A549 (cell line): ENCODE measurements at regions not wholly inside any gene's neighbourhood (a gene's known extent, or its start where the extent isn't known, plus 50 kb on each side); places are given as distances from the start of the nearest gene placed in this dataset.

Experiments
- ATAC-seq, 2 experiments: fragments of 200-7000 bp in 1 of 2; fragments of >200 bp in 1 of 2; cut with Nextera tagmentation in 1 of 2; cut with Tn5 transposase in 1 of 2; 3 replicates each; pipeline versions ENCODE4 v1.8.0 to v1.9.1; 2018 to 2020; ENCODE audit warnings: mild to moderate bottlenecking in 1 of 2, moderate library complexity in 1 of 2
- CTCF ChIA-PET: fragments of 300-600 bp; sonication (Branson Sonifier 250); formaldehyde crosslinking; extraction: SDS; loops from one replicate; lab custom pipeline; 2021; ENCODE audit warnings: antibody characterized with exemption, inconsistent platforms; lab: Yijun Ruan, JAX
- POLR2A ChIA-PET: fragments of 350-600 bp; formaldehyde crosslinking; extraction: SDS; loops from one replicate; lab custom pipeline; 2021; ENCODE audit warnings: antibody characterized with exemption, inconsistent platforms; lab: Yijun Ruan, JAX
- DNase-seq, 2 experiments: peaks; one replicate each; pipeline versions ENCODE4 v3.0.0 to v3.0.0-alpha.2; 2011 to 2016; ENCODE audit warnings: low read depth in 1 of 2, low spot score in 1 of 2
- FAIRE-seq: peaks from 2 replicates; lab custom pipeline; 2011; peaks lifted over from hg19 to GRCh38; lab: Jason Lieb, UNC
- H3K27ac ChIP-seq, 2 experiments: fragments of >200 bp; sonication (Bioruptor Twin); formaldehyde crosslinking; 3 replicates each; pipeline ENCODE4 v1.5.1; 2016 to 2017
- H3K4me1 ChIP-seq: fragments of >200 bp; sonication (Bioruptor Twin); formaldehyde crosslinking; 3 replicates; pipeline ENCODE4 v1.6.1; 2016
- H3K4me2 ChIP-seq: fragments of >200 bp; sonication (Bioruptor Twin); formaldehyde crosslinking; 3 replicates; pipeline ENCODE4 v1.6.1; 2016
- H3K4me3 ChIP-seq: fragments of >200 bp; sonication (Bioruptor Twin); formaldehyde crosslinking; 3 replicates; pipeline ENCODE4 v1.5.1; 2016
- H3K9me3 ChIP-seq: fragments of >200 bp; sonication (Bioruptor Twin); formaldehyde crosslinking; 3 replicates; pipeline ENCODE4 v1.6.1; 2016
- CEBPB ChIP-seq, 2 experiments: fragments of >200 bp in 1 of 2; sonication (Bioruptor Twin) in 1 of 2; formaldehyde crosslinking in 1 of 2; IDR thresholded peaks; 2 replicates each; pipeline ENCODE4 v1.6.1; 2012 to 2016
- CHD4 ChIP-seq: fragments of 200-600 bp; sonication (generic); IDR thresholded peaks from 2 replicates; pipeline ENCODE4 v1.6.1; 2016; ENCODE audit warnings: antibody characterized with exemption, mild to moderate bottlenecking, borderline replicate concordance
- EP300 ChIP-seq, 2 experiments: fragments of >200 bp; sonication (Bioruptor Twin); formaldehyde crosslinking; IDR thresholded peaks; 2 replicates in 1 of 2; 3 replicates in 1 of 2; pipeline ENCODE4 v1.6.1; 2016 to 2017
- GATA3 ChIP-seq: IDR thresholded peaks from 2 replicates; pipeline ENCODE4 v1.6.1; 2012; ENCODE audit warnings: borderline replicate concordance
- HEYL ChIP-seq: fragments of 250-450 bp; sonication (Bioruptor Pico); IDR thresholded peaks from 2 replicates; pipeline ENCODE4 v1.8.0; 2021; ENCODE audit warnings: mild to moderate bottlenecking, moderate library complexity
- HOXA7 ChIP-seq: fragments of 250-450 bp; sonication (Bioruptor Pico); IDR thresholded peaks from 2 replicates; pipeline ENCODE4 v1.5.0; 2020; ENCODE audit warnings: mild to moderate bottlenecking, moderate library complexity
- HOXB5 ChIP-seq: fragments of 250-450 bp; sonication (Bioruptor Pico); IDR thresholded peaks from 2 replicates; pipeline ENCODE4 v1.5.0; 2020; ENCODE audit warnings: mild to moderate bottlenecking, moderate library complexity
- JUN ChIP-seq, 2 experiments: fragments of >200 bp; sonication (Bioruptor Twin); formaldehyde crosslinking; IDR thresholded peaks; 2 replicates in 1 of 2; 3 replicates in 1 of 2; pipeline ENCODE4 v1.6.1; 2016 to 2017
- KDM1A ChIP-seq: fragments of 200-600 bp; sonication (generic); IDR thresholded peaks from 2 replicates; pipeline ENCODE4 v1.6.1; 2016; ENCODE audit warnings: low read depth, mild to moderate bottlenecking
- MAFK ChIP-seq: fragments of 450-650 bp; IDR thresholded peaks from 2 replicates; pipeline ENCODE4 v1.6.1; 2014; ENCODE audit not compliant: partially characterized antibody
- MAZ ChIP-seq: fragments of 150-350 bp; IDR thresholded peaks from 2 replicates; pipeline ENCODE4 v1.6.1; 2014; ENCODE audit warnings: antibody characterized with exemption, low read depth, low read length, borderline replicate concordance
- MYC ChIP-seq: IDR thresholded peaks from 2 replicates; pipeline ENCODE4 v1.6.1; 2012; ENCODE audit warnings: mild to moderate bottlenecking, inconsistent platforms, low read length, improper control_type of control experiment, borderline replicate concordance
- NFE2L2 ChIP-seq: fragments of 150-350 bp; conservative IDR thresholded peaks from 2 replicates; pipeline ENCODE4 v1.6.1; 2014; ENCODE audit warnings: low read length
- NPAS2 ChIP-seq: fragments of 250-450 bp; sonication (Bioruptor Pico); IDR thresholded peaks from 2 replicates; pipeline ENCODE4 v1.8.0; 2022; ENCODE audit warnings: mild to moderate bottlenecking, moderate library complexity, borderline replicate concordance
- PHF8 ChIP-seq: fragments of 200-600 bp; sonication (generic); IDR thresholded peaks from 2 replicates; pipeline ENCODE4 v1.6.1; 2016; ENCODE audit warnings: low read depth, mild to moderate bottlenecking, antibody characterized with exemption, moderate library complexity, borderline replicate concordance
- POLR2A ChIP-seq: IDR thresholded peaks from 2 replicates; pipeline ENCODE4 v1.6.1; 2012; ENCODE audit warnings: mild to moderate bottlenecking, low read length
- RAD21 ChIP-seq, 2 experiments: fragments of >200 bp in 1 of 2; sonication (Bioruptor Twin) in 1 of 2; formaldehyde crosslinking in 1 of 2; IDR thresholded peaks in 1 of 2; conservative IDR thresholded peaks in 1 of 2; 2 replicates in 1 of 2; 3 replicates in 1 of 2; pipeline ENCODE4 v1.6.1; 2012 to 2018; ENCODE audit warnings: inconsistent platforms in 1 of 2
- RCOR1 ChIP-seq: fragments of 150-350 bp; IDR thresholded peaks from 2 replicates; pipeline ENCODE4 v1.6.1; 2014; ENCODE audit warnings: antibody characterized with exemption, low read length, low read depth
- RNF2 ChIP-seq: fragments of 200-600 bp; sonication (generic); IDR thresholded peaks from 2 replicates; pipeline ENCODE4 v1.6.1; 2016; ENCODE audit warnings: low read depth, mild to moderate bottlenecking, antibody characterized with exemption, moderate library complexity, borderline replicate concordance
- SREBF2 ChIP-seq: fragments of 450-650 bp; IDR thresholded peaks from 2 replicates; pipeline ENCODE4 v1.6.1; 2014; ENCODE audit warnings: mild to moderate bottlenecking, moderate library complexity
- TFCP2L1 ChIP-seq: fragments of 250-450 bp; sonication (Bioruptor Pico); IDR thresholded peaks from 2 replicates; pipeline ENCODE4 v1.5.0; 2021; ENCODE audit warnings: mild to moderate bottlenecking
- ZC3H11A ChIP-seq: fragments of 450-650 bp; IDR thresholded peaks from 2 replicates; pipeline ENCODE4 v1.6.1; 2014; ENCODE audit warnings: antibody characterized with exemption, mild to moderate bottlenecking
- ZFP36 ChIP-seq: fragments of 450-650 bp; IDR thresholded peaks from 2 replicates; pipeline ENCODE4 v1.6.1; 2014; ENCODE audit warnings: borderline replicate concordance; ENCODE audit not compliant: partially characterized antibody
- WGBS: methylation state at CpG from one replicate; pipeline ENCODE4 v1.1.6; 2017; ENCODE audit errors: missing lambda C conversion rate; 5-methylcytosine and 5-hydroxymethylcytosine counted together
- TF ChIP-seq, protein P1 (sequence below): fragments of 450-650 bp; IDR thresholded peaks from 2 replicates; pipeline ENCODE4 v1.6.1; 2014; ENCODE audit warnings: antibody characterized with exemption
- TF ChIP-seq, protein P2 (sequence below): fragments of >200 bp; sonication (Bioruptor Twin); formaldehyde crosslinking; IDR thresholded peaks from 2 replicates; pipeline ENCODE4 v1.6.1; 2016
- TF ChIP-seq, protein P3 (sequence below): IDR thresholded peaks from 2 replicates; pipeline ENCODE4 v1.6.1; 2012; ENCODE audit warnings: low read depth, borderline replicate concordance
- TF ChIP-seq, protein P4 (sequence below): IDR thresholded peaks from 2 replicates; pipeline ENCODE4 v1.6.1; 2012
- TF ChIP-seq, protein P5 (sequence below): fragments of 250-450 bp; sonication (Bioruptor Pico); IDR thresholded peaks from 2 replicates; pipeline ENCODE4 v1.5.0; 2020; ENCODE audit warnings: low read depth, mild to moderate bottlenecking, moderate library complexity

DNA sequence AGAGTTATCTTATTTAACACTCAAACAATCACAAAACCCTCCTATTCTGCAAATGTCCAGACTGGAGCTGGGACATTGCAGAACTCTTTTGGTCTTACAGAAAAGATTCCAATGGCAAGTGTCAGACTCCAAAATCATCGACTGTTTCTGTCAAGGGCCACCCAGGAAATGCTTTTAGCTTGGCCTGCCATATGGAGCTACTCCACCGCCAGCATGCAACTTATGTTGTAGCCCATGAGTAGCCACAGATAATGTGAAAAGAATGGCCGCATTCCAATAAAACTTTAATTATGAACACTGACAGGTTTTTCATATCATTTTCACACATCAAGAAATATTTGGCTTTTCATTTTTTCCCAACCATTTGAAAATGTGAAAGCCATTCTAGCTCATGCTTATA, 57.5 kb downstream of the SYNE3 start:
- Histone ChIP-seq H3K4me3 (no peak overlapping the region), H3K9me3 (no peaks in the 10 kb centered on the region), H3K27ac (no peak overlapping the region), H3K4me2 (no peak overlapping the region), H3K4me1 (peaks cover 11% of the 10 kb centered on the region; the same call in 2 of the 3 replicates)
- FAIRE-seq (peak; percentile 73), ATAC-seq (no peak), DNase-seq (no peak)
- ChIA-PET CTCF (interaction anchor here (0.7 to 1.7 kb wide), 9 partner anchors 10 to 336 kb away, joined by 3 to 6 read pairs (median 4); no protein-coding TSS in a partner anchor), POLR2A (no interaction called here)
- 79% methylated on average over 3 of the region's 3 CpGs for WGBS
- no peak for TF ChIP-seq POLR2A
- TF ChIP-seq, protein P1, sequence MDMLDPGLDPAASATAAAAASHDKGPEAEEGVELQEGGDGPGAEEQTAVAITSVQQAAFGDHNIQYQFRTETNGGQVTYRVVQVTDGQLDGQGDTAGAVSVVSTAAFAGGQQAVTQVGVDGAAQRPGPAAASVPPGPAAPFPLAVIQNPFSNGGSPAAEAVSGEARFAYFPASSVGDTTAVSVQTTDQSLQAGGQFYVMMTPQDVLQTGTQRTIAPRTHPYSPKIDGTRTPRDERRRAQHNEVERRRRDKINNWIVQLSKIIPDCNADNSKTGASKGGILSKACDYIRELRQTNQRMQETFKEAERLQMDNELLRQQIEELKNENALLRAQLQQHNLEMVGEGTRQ: no peak
- no peak for TF ChIP-seq ZC3H11A
- TF ChIP-seq SREBF2: no peak
- no peak for TF ChIP-seq HOXA7 (CRISPR knock-in tag)

DNA sequence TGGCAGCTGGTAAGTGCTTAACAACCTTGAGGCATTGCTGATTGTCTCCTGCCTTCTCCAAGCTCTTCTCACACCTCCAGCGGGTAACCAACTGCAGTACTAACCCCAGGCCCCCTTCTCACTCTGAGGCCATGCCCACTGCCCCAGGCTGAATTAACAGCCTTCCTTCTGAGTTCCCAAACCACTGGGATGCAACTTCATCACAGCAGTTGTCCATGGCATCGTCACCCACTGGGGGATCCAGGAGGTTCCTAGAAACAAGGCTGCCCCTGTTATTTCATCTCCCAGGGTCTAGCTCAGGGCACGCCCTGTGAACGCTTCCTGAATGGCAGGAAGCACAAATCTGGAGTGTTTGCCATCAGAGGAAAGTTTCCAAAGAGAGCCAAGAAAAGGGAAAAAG, 58.0 kb downstream of the SYNE3 start:
- POLR2A ChIA-PET: no interaction called here
- Histone ChIP-seq H3K4me2 (no peak overlapping the region), H3K4me3 (no peak overlapping the region), H3K27ac (no peak overlapping the region), H3K9me3 (no peaks in the 10 kb centered on the region), H3K4me1 (peaks cover 11% of the 10 kb centered on the region; the same call in 2 of the 3 replicates)
- TF ChIP-seq MAFK (no peak), GATA3 (no peak), CEBPB (IDR thresholded peaks at IDR 0.05) (no peak), PHF8 (no peak), CHD4 (no peak), NPAS2 (no peak), ZFP36 (no peak), HEYL (CRISPR knock-in tag) (no peak), KDM1A (no peak), TFCP2L1 (CRISPR knock-in tag) (no peak)
- TF ChIP-seq, protein P2, sequence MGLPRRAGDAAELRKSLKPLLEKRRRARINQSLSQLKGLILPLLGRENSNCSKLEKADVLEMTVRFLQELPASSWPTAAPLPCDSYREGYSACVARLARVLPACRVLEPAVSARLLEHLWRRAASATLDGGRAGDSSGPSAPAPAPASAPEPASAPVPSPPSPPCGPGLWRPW: no peak
- TF ChIP-seq, protein P3, sequence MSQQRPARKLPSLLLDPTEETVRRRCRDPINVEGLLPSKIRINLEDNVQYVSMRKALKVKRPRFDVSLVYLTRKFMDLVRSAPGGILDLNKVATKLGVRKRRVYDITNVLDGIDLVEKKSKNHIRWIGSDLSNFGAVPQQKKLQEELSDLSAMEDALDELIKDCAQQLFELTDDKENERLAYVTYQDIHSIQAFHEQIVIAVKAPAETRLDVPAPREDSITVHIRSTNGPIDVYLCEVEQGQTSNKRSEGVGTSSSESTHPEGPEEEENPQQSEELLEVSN: no peak
- TF ChIP-seq, protein P4, sequence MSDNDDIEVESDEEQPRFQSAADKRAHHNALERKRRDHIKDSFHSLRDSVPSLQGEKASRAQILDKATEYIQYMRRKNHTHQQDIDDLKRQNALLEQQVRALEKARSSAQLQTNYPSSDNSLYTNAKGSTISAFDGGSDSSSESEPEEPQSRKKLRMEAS: no peak
- ATAC-seq: no peak
- no peak for DNase-seq
- 75% methylated on average over 4 of the region's 4 CpGs for WGBS
- CTCF ChIA-PET: interaction anchor here (0.7 to 1.7 kb wide), 5 partner anchors 10 to 336 kb away, joined by 3 to 6 read pairs (median 4); no protein-coding TSS in a partner anchor
- no peak for FAIRE-seq

DNA sequence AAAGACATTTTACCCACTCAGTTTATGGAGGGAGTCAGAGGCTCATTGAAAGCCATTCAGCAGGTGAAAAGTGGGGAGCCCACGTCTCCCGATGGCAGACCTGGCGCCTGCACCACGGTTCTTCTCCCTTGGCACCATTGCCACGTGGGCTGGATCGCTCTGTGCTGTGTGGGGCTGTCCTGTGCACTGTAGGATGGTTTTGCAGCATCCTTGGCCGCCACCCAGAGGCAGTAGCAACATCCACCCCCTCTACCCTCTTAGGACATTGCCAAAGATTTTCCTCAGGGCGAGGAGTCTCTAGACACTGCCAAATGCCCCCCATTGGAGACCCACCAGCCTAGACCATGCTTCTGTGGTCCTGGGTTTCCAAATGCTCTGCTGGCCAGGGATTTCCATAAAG, 60.2 kb downstream of the SYNE3 start:
- Histone ChIP-seq H3K27ac (no peak overlapping the region), H3K4me1 (peaks cover 7% of the 10 kb centered on the region; the same call in 2 of the 3 replicates), H3K9me3 (no peaks in the 10 kb centered on the region), H3K4me2 (no peak overlapping the region), H3K4me3 (no peak overlapping the region)
- ChIA-PET POLR2A (no interaction called here), CTCF (interaction anchor here (4.8 kb wide), 1 partner anchor 71 kb away, joined by 24 read pairs; no protein-coding TSS in a partner anchor)
- 43% methylated on average over 8 of the region's 8 CpGs for WGBS
- no peak for DNase-seq
- FAIRE-seq: no peak
- no peak for ATAC-seq
- TF ChIP-seq CEBPB (IDR thresholded peaks at IDR 0.05) (no peak), EP300 (IDR thresholded peaks at IDR 0.05) (no peak), HEYL (CRISPR knock-in tag) (no peak), RNF2 (no peak), TFCP2L1 (CRISPR knock-in tag) (no peak), HOXB5 (CRISPR knock-in tag) (no peak), RAD21 (conservative IDR thresholded peaks at IDR 0.05 in 1 of 2, IDR thresholded peaks at IDR 0.05 in 1 of 2) (no peak), NFE2L2 (no peak), JUN (IDR thresholded peaks at IDR 0.05) (no peak), MAZ (no peak), RCOR1 (no peak), MYC (no peak)
- TF ChIP-seq, protein P5, sequence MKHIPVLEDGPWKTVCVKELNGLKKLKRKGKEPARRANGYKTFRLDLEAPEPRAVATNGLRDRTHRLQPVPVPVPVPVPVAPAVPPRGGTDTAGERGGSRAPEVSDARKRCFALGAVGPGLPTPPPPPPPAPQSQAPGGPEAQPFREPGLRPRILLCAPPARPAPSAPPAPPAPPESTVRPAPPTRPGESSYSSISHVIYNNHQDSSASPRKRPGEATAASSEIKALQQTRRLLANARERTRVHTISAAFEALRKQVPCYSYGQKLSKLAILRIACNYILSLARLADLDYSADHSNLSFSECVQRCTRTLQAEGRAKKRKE (CRISPR knock-in tag): no peak
- TF ChIP-seq, protein P4: no peak
- TF ChIP-seq, protein P2: no peak
